Common myeloid progenitor, CD34-positive (primary cell): ENCODE measurements at regions not wholly inside any gene's neighbourhood (a gene's known extent, or its start where the extent isn't known, plus 50 kb on each side); places are given as distances from the start of the nearest gene placed in this dataset.

Experiments used
- CTCF ChIA-PET: fragments of 350-600 bp; sonication (Branson Sonifier 250); formaldehyde crosslinking; loops from one replicate; lab custom pipeline; 2021; ENCODE audit warnings: antibody characterized with exemption; lab: Charles Lee
- POLR2A ChIA-PET: fragments of 350-600 bp; sonication (Branson Sonifier 250); formaldehyde crosslinking; loops from one replicate; lab custom pipeline; 2021; ENCODE audit warnings: antibody characterized with exemption; lab: Charles Lee
- DNase-seq, 3 donors: peaks; one replicate each; pipeline versions ENCODE4 v3.0.0 to v3.0.0-alpha.2; 2013
- H3K27ac ChIP-seq, 2 experiments: 1 replicate in 1 of 2; 2 replicates in 1 of 2; pipeline ENCODE4 v1.7.0; 2013; ENCODE audit warnings: inconsistent platforms in 2 of 2, low read length in 2 of 2, mild to moderate bottlenecking in 2 of 2, low read depth in 1 of 2, moderate library complexity in 1 of 2; ENCODE audit not compliant: severe bottlenecking in 2 of 2, insufficient read depth in 1 of 2, poor library complexity in 1 of 2
- H3K27me3 ChIP-seq, 5 experiments: replicated peaks in 2 of 5; 1 replicate in 3 of 5; 2 replicates in 2 of 5; pipeline versions ENCODE4 v1.6.1 to v1.7.0; 2013; ENCODE audit warnings: low read length in 4 of 5, mild to moderate bottlenecking in 2 of 5, moderate library complexity in 2 of 5, inconsistent platforms in 1 of 5; ENCODE audit not compliant: insufficient read depth in 5 of 5, control insufficient read depth in 4 of 5
- H3K36me3 ChIP-seq, 4 experiments: 1 replicate in 2 of 4; 2 replicates in 2 of 4; pipeline versions ENCODE4 v1.6.1 to v1.7.0; 2013; ENCODE audit warnings: low read length in 3 of 4, control low read depth in 1 of 4, mild to moderate bottlenecking in 1 of 4; ENCODE audit not compliant: control insufficient read depth in 4 of 4, insufficient read depth in 4 of 4
- H3K4me1 ChIP-seq, 4 experiments: 1 replicate in 3 of 4; 2 replicates in 1 of 4; pipeline versions ENCODE4 v1.6.1 to v1.7.1; 2013; ENCODE audit warnings: low read length in 3 of 4, mild to moderate bottlenecking in 3 of 4, control low read depth in 1 of 4, inconsistent platforms in 1 of 4, moderate library complexity in 1 of 4; ENCODE audit not compliant: control insufficient read depth in 4 of 4, insufficient read depth in 4 of 4; ENCODE audit errors: control extremely low read depth in 1 of 4
- H3K4me3 ChIP-seq, 7 experiments: 1 replicate in 4 of 7; 2 replicates in 3 of 7; pipeline versions ENCODE4 v1.5.1 to v1.7.0; 2013; ENCODE audit warnings: mild to moderate bottlenecking in 7 of 7, low read length in 6 of 7, moderate library complexity in 6 of 7, inconsistent platforms in 2 of 7, low read depth in 2 of 7, control low read depth in 1 of 7; ENCODE audit not compliant: insufficient read depth in 4 of 7, control insufficient read depth in 1 of 7; ENCODE audit errors: extremely low read depth in 1 of 7
- H3K9me3 ChIP-seq, 5 experiments: 1 replicate in 4 of 5; 2 replicates in 1 of 5; pipeline versions ENCODE4 v1.6.1 to v1.7.1; 2013; ENCODE audit warnings: low read length in 4 of 5, mild to moderate bottlenecking in 2 of 5, inconsistent platforms in 1 of 5, low read depth in 1 of 5, moderate library complexity in 1 of 5; ENCODE audit not compliant: control insufficient read depth in 4 of 5, insufficient read depth in 2 of 5; ENCODE audit errors: control extremely low read depth in 1 of 5
- WGBS: methylation state at CpG from one replicate; pipeline ENCODE4 v1.1.5; 2013; ENCODE audit not compliant: insufficient coverage; 5-methylcytosine and 5-hydroxymethylcytosine counted together

DNA sequence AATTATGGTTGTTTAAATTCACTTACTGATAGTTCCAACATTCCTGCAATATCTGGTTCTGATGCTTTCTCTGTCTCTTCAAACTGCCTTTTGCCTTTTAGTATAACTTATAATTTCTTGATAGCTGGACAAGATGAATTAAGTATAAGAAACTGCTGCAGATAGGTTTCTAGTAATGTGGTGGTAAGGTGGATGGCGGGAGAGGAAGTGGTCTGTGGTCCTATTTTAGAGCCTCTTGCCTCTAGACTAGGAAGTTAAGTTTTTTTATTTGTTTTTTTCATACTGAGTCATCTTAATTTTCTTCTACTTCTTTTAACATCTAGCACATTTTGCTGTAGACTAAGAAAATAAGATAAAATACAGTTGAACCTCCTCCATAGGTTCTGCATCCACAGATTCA is 310.0 kb downstream of the SLITRK2 start:
- ChIA-PET CTCF (no interaction called here), POLR2A (no interaction called here)
- Histone ChIP-seq H3K4me3 (no peak overlapping the region), H3K27ac (no peak overlapping the region), H3K9me3 (no peaks in the 10 kb centered on the region), H3K36me3 (no peaks in the 10 kb centered on the region), H3K4me1 (no peaks in the 10 kb centered on the region), H3K27me3 (no peaks in the 10 kb centered on the region)
- DNase-seq: no peak
- WGBS: no CpG with 5 or more reads among the region's 1 CpG

DNA sequence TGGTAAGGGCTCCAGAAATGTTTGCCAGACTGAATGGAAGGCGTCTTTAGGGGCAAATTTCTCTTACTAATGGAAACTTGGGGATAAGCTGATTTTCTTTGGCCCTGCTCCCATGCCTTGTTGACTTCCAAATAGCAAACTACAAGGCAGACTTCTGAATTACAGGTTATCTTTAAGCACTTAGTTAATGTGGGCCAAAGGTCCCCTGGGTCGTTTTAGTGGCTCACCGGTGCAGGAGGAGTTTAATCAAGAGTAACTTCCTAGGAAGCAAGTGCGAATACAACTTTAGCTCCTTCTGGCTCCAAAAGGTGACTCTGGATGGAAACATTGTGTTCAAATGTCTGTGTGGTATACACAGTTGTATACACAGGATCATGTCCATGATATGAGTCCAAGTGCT is 323.6 kb downstream of the SLITRK2 start:
- WGBS: 82% methylated on average over 4 of the region's 4 CpGs
- CTCF ChIA-PET: no interaction called here
- no peak overlapping the region for H3K27ac ChIP-seq
- POLR2A ChIA-PET: no interaction called here
- DNase-seq: no peak
- no peaks in the 10 kb centered on the region for H3K4me1 ChIP-seq
- no peak overlapping the region for H3K4me3 ChIP-seq
- no peaks in the 10 kb centered on the region for H3K9me3 ChIP-seq
- H3K27me3 ChIP-seq: no peaks in the 10 kb centered on the region
- no peaks in the 10 kb centered on the region for H3K36me3 ChIP-seq

DNA sequence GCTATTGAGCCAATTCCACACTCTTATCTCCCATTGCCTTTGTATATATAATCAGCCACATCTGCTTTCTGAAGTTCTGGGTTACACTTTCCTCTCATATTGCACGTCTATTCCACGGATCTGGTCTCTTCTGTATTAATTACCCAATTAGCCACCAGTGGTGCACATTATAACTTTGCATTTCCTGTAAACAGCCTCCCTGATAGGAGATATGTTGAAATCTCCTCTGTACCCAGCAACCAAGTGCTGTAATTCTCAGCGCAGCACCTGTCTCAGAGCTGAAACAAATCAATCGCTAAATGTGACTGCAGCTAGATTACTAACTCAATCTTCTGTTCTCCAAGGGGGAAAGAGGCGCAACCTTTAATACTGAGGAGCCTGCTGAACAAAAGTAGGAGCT is 326.4 kb downstream of the SLITRK2 start:
- H3K27ac ChIP-seq: no peak overlapping the region
- no peaks in the 10 kb centered on the region for H3K36me3 ChIP-seq
- H3K9me3 ChIP-seq: no peaks in the 10 kb centered on the region
- ChIA-PET POLR2A (no interaction called here), CTCF (no interaction called here)
- no peaks in the 10 kb centered on the region for H3K27me3 ChIP-seq
- no peak for DNase-seq
- no peak overlapping the region for H3K4me3 ChIP-seq
- 83% methylated on average over 2 of the region's 5 CpGs for WGBS
- no peaks in the 10 kb centered on the region for H3K4me1 ChIP-seq

DNA sequence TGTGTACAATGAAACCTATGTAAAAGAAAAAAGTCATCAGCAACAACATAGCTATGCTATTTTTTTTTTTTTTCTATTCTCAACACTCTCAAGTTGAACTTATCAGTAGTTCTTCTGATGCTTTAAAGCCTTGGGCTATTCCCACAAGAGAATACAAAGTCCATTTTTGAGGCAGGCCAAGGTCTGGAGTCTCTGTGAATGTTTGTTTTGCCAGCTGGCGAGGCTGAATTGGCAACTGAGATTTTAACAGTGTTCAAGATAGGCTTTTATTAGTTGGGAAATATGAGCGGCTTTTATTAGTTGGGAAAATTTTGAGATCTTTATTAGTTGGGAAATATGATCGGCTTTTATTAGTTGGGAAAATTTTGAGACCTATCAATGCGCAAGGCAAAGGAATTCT is 336.6 kb downstream of the SLITRK2 start:
- H3K4me1 ChIP-seq: no peaks in the 10 kb centered on the region
- H3K9me3 ChIP-seq: no peaks in the 10 kb centered on the region
- POLR2A ChIA-PET: no interaction called here
- no peak overlapping the region for H3K4me3 ChIP-seq
- H3K27ac ChIP-seq: no peak overlapping the region
- WGBS: 95% methylated on average over 3 of the region's 4 CpGs
- CTCF ChIA-PET: no interaction called here
- no peak for DNase-seq
- no peaks in the 10 kb centered on the region for H3K27me3 ChIP-seq
- H3K36me3 ChIP-seq: no peaks in the 10 kb centered on the region

DNA sequence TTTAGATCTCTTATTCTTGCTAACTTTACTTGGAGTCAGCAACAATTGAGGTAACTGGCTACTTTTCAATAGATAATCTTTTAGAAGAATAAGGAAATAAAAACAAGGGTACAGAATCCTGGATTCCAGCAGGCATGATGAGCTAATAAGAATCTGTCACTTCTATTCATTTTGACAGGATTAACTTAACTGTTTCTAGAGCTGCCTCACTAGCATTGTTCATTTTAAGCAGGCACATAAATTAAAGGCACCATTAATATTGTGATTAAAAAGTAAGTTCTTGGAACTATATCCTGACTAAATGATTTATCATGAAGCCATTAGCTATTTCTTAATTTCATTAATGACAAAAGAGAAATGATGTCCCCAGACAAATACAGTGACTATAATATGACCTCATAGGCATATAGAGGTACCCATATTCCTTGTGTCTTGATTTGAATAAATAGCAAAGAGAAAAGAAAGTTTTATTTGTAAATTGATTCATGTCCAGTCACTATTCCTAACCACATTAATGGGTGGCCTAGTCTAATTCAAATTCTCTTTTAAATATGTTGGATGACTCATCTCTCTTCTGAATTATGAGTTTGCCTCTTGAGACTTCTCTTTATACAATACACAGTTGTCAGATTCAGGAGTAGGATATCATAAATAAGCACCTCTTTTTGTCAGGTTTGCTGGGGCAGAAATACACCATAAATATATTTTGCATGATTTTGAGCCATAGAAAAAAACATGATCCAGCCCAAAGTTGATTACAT is 343.0 kb downstream of the SLITRK2 start:
- Histone ChIP-seq H3K4me3 (no peak overlapping the region), H3K36me3 (no peaks in the 10 kb centered on the region), H3K4me1 (no peaks in the 10 kb centered on the region), H3K9me3 (no peaks in the 10 kb centered on the region), H3K27me3 (no peaks in the 10 kb centered on the region), H3K27ac (no peak overlapping the region)
- ChIA-PET CTCF (no interaction called here), POLR2A (no interaction called here)
- no peak for DNase-seq

- POLR2A ChIA-PET: no interaction called here
- CTCF ChIA-PET: no interaction called here
These were observed 356.1 kb downstream of the SLITRK2 start for GRCh38 chrX:146173742-146174141.

GRCh38 chrX:146181858-146182257 is 364.2 kb downstream of the SLITRK2 start:
- WGBS: 100% methylated on average over 3 of the region's 4 CpGs
- no peak overlapping the region for H3K27ac ChIP-seq
- ChIA-PET CTCF (no interaction called here), POLR2A (no interaction called here)
- no peaks in the 10 kb centered on the region for H3K4me1 ChIP-seq
- no peak for DNase-seq
- H3K36me3 ChIP-seq: no peaks in the 10 kb centered on the region
- H3K9me3 ChIP-seq: no peaks in the 10 kb centered on the region
- no peak overlapping the region for H3K4me3 ChIP-seq
- no peaks in the 10 kb centered on the region for H3K27me3 ChIP-seq

More at GRCh38 chrX:146173742-146174141, 356.1 kb downstream of the SLITRK2 start:
- no peak overlapping the region for H3K4me3 ChIP-seq
- no peak overlapping the region for H3K27ac ChIP-seq
- H3K27me3 ChIP-seq: no peaks in the 10 kb centered on the region
- no peaks in the 10 kb centered on the region for H3K4me1 ChIP-seq
- H3K36me3 ChIP-seq: no peaks in the 10 kb centered on the region
- DNase-seq: no peak
- 93% methylated on average over 3 of the region's 4 CpGs for WGBS
- no peaks in the 10 kb centered on the region for H3K9me3 ChIP-seq
